Hepatic stellate cell (primary cell): ENCODE measurements at regions not wholly inside any gene's neighbourhood (a gene's known extent, or its start where the extent isn't known, plus 50 kb on each side); places are given as distances from the start of the nearest gene placed in this dataset.
"Not testable (repeated sequence)": the region's sequence is repeated elsewhere in the genome, so short reads cannot be mapped to it uniquely, and the experiment has no call there.

Experiments used
- DNase-seq: peaks from one replicate; pipeline ENCODE4 v3.0.0; 2011; ENCODE audit warnings: low spot score

DNA sequence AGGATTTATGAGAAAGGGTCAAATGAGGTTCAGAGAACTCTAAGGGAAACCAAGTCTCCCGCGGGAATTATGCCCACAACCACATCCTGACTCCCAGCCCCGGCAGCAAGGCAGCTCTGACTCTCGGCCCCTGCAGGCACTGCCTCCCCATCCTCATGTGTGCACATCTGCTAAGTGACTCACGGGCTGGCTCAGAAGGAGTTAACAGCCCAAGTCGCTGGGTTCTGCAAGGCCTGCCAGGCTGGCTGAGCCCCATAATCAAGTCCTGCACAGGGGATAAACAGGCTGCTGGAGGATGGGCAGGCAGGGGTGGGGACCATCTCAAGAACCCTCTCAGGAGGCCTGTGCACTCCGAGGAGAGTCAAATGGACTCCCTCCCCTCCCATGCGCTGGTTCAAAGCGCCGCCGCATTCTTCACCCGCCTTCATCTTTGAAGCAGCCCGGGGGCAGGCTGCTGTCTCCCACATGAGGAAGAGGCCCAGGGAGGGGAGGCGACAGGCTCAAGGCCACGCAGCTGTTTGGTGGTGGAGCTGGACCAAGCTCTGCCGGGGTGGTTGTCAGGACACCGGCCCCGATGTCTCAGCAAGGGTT, 344.3 kb downstream of the MATN1 start:
- DNase-seq, result no peak

DNA sequence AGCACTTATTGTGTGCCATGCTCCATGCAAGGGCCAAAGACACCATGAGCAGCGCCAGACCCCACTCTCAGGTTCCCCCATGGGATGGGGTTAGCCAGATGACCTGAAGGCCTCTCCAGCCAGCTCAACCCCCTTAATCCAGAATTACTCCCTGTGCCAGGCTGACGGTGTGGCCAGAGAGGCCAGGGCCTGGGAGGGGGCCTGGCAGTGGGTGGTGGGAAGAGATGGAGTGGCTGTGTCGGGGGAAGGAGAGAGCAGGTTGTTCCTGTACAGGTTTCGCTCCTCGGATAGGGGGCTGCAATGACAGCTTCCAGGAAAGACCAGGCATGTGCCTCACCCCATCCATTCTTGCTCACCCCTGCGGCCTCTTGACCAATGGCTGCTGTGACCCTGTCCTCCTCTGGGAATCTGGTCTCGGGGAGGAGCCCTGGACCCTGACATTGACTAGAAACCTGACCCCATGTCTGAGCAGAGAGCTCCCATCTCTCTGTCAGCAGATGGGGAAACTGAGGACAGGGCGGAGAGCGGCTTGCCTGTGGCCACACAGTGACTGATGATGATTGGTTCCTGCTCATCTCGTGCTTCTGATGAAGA, 345.3 kb downstream of the MATN1 start:
- no peak for DNase-seq

- DNase-seq, result no peak
Measured at GRCh38 chr1:30377230-30378002, 346.0 kb downstream of the MATN1 start.

DNA sequence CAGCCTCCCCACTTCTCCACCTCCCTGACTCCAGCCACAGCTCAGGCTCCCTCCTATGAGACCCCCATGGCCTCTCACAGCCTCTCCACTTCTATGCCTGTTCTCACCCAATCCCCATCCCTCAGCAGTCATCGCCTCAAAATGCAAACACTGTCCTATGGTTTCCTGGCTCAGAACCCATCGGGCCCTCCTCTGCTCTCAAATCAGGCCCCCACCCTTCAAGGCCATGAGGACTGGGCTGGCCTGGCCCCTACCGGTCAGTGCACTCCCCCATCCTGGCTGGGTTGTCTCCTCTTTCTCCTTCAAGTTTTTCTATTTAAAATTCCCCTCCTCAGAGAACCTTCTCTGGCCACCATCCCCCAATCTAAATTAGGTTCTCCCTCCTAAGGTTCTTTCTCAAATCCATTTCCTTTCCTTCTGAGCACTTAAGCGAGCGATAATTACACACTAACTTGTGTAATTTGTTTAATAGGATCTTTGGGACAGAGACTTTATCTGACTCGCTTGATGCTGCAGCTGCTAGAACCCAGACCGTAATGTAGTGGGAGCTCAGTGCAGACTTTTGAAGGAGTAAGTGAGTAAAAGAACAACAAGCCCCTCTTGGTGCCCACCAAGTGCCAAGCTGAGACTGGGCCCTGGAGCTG, 347.2 kb downstream of the MATN1 start:
- DNase-seq, result no peak

DNA sequence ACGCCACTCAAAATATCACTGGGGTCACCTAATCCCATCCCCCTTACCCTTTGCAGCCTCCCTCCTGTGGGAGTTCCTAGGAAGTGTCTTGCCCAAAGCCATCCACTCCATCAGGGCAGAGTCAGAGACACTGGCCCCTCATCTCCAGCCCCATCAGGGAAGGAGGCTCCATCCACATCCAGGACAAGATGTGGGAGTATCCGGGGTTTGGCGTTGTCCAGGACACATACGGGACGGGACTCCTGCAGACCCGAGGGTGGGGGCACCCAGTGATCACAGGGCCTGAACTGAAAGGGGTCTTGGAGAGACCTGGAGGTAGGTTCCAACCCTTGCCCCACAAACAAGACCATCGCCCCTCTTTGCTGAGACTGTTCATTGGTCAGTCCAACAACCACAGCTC, 348.2 kb downstream of the MATN1 start:
- no peak for DNase-seq

GRCh38 chr1:30374400-30375070, 348.9 kb downstream of the MATN1 start:
- DNase-seq, result no peak

GRCh38 chr1:30373471-30374399, 349.6 kb downstream of the MATN1 start:
- no peak for DNase-seq

DNA sequence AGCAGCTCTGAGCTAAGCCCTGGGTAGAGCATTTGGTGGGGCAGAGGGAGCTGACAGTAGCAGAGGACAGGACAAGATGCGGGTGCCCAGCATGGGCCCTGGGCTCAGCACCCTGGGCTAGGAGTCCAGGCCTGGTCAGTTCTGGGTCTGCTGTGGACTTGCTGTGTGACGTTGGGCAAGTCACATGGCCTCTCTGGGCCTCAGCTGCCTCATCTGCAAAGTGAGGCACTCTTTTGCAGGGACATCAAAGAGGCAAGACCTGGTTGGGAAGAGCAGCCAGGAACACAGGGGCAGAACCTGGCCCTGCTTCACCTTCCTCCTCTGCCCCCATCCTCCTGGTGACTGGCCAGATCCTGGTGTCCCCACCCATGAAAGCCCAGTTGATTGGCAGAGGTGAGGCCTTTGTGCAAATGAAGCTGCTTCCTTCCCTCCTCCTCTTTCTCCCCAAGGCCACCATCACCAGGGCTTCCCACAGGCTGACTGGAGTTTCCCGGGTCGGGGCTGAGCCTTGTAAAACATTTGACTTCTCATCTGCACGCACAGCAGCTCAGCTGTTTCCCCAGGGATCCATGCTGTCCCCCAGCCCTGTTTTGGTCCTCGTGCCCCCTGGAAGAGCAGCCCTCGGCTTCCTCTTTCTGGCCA, 350.5 kb downstream of the MATN1 start:
- DNase-seq, result no peak

DNA sequence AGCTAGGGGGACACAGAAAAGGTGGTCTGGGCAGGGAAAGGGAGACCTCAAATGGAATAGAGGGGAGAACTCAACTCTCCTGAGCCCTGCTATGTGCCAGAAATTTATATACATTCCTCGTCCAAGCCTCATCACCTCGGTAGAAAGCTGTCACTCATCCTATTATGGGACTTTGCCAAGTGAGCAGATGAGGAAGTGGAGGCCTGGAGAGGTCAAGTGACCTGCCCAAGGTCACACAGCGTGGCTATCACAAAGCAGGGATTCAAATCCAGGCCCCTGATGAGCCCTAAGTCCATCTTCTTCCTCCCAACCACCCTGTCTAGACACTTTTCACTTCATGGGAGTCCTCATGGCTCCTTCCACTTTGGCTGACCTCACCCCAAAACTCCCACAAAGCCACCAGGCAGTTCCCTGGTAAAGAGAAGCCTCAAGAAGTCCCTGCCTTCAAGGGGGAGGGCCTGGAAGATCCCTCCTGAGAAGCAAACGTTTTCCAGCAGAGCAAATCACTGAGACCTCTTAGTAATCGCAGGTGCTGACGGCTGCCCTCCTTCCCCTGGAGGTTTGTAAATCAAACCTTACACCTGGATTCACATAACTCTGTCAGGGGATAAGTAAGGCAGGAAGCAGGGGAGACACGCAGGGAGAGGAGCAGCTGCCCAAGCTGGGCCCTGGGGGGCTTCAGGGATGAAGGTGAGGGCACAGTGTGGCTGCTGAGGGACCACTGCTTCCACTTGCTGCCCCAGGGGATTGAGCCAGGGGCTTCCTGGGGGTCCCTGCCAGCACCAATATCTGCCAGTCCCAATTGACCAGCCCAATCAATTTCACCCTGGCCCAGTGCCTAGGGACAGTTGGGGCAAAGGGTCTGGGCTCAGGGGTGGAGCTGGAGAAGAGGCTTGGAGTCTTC, 351.2 kb downstream of the MATN1 start:
- DNase-seq, result no peak

GRCh38 chr1:30371179-30371788, 352.1 kb downstream of the MATN1 start:
- no peak for DNase-seq

DNA sequence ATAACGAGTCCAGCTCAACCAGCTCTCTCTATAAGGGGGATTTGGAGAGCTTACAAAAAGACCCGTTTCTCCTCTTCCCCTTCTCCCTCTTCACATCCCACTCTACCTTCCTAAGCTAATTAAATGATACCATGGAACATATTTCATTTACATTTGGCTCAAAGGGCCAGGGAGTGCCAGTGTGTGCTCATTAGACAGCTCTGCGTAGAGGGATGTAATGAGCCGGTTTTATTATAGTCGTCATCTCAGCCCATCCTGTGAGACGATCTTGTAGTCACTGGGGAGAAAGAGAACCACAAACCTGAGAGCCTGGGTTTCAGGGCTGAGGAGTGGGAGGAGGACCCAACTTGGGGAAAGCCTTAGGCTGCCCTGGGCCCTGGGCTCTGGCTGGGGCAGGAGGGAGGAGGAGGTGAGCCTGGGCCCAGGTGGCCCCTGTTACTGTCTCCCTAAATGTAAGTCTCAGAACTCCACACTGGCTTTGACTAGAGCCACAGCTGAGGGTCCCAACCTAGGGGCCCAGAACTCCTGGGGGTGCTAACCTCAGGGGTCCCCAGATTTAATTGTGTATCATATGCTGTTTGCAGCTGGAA, 354.6 kb downstream of the MATN1 start:
- no peak for DNase-seq

- DNase-seq, result no peak
Measured at GRCh38 chr1:30366911-30367310, 356.5 kb downstream of the MATN1 start.

DNA sequence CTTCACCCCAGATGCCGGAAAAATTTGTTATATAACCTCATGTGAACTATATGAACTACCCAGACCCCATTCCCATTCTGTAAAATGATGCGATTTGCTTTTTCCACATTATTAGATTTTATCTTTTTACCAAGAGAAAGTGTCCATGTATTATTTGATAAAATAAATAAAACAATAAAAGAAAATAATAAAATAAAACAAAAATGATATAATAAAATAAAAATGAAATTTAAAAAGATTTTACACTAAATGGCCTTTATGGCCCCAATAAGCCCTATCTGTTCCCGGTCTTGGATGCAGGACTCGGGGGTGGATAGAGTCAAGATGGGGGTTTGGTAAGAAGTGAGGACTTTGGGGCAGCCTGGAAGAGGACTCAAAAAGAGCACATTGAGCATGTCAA, 357.2 kb downstream of the MATN1 start:
- DNase-seq, result no peak

- no peak for DNase-seq
Measured at GRCh38 chr1:30365596-30365995, 357.8 kb downstream of the MATN1 start.

DNA sequence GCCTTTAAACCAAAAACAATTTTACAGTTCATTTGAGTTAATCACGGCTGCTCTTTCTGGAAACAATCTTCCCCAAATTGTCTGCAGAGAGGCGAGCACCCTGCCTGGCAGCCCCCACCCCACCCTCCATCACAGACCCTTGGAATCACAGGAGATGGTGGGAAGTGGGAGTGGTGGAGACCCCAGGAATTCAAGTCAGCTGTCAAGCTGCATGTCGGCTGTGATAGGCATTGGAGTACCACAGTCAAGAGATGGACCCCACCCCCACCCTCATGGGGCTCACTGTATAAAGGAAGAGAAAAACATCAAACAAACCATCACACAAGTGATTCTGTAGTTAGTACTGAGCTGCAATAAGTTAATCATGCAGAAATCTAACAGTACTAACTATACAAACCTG, 360.4 kb downstream of the MATN1 start:
- no peak for DNase-seq

DNA sequence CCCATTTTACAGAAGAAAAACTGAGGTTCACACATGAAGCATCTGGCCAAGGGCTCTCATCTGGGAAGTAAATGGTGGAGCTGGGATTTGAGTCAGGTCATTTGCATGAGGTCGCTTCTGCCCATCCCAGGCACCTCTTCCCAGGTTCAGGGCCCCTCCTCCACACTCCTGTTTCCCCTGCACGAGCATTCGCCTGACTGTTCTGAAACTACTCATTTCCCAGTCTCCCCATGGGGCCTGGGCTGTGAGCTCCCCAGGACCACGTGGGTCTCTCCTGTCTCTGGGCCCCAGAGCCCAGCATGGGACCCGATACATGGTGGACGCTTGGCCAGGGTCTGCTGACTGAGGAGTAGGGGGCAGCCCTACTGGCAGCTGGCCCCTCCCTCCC, 360.8 kb downstream of the MATN1 start:
- no peak for DNase-seq

DNA sequence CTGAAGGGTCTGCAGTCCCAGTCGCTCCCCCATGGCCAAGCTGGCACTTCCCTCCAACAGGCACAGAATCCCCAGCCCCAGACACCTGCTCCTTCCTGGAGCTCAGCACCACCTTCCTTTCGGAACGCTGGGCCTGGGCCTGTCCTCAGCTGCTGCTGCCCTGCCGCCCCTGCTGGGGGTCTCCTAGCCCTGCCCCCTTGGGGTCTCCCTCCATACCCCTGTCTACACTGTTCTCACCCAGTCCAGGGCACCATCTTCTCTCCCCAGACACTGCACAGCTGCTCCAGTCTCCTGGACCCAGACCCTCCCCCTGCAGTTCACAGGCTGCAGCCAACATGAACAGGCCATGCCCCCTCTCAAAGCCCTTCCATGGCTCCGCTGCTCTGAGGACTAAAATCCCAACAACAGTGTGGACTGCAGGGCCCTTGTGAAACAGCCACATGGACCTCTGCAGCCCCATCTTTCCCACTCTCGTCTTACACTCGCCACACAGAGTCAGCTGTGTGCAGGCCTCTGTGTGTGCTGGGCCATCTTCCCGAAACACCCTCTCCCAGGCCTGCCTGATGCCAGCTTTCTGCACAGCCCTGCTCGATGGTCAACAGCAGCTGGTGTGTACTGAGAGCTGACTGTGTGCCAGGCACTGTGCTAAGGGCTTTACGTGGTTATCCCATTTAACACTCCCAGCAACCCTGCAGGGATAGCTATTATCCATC, 361.3 kb downstream of the MATN1 start:
- DNase-seq, result not testable (repeated sequence)

DNA sequence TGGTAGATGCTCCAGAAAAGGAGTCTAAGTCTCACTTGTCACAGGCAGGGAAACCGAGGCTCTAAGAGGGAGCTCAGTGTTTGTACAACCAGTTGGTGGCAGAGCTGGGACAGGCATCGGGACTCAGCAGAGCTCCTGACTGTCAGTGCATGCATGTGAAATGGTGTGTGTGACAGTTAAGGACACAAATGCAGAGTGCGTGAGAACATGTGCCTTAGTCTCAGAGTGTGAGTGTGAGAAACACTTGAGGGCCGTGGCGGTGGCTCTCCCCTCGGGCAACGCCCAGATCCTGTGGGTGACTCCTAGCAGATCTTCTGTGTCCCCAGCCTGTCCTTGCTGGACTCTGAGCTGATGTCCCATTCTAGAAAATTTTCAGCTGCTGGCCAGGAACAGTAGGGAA, 362.6 kb downstream of the MATN1 start:
- DNase-seq, result no peak
